D341Med (cell line): ENCODE measurements at regions not wholly inside any gene's neighbourhood (a gene's known extent, or its start where the extent isn't known, plus 50 kb on each side); places are given as distances from the start of the nearest gene placed in this dataset.
"Not testable (repeated sequence)": the region's sequence is repeated elsewhere in the genome, so short reads cannot be mapped to it uniquely, and the experiment has no call there.

Experiments
- DNase-seq: peaks from one replicate; pipeline ENCODE4 v3.0.0; 2012; ENCODE audit warnings: low spot score

DNA sequence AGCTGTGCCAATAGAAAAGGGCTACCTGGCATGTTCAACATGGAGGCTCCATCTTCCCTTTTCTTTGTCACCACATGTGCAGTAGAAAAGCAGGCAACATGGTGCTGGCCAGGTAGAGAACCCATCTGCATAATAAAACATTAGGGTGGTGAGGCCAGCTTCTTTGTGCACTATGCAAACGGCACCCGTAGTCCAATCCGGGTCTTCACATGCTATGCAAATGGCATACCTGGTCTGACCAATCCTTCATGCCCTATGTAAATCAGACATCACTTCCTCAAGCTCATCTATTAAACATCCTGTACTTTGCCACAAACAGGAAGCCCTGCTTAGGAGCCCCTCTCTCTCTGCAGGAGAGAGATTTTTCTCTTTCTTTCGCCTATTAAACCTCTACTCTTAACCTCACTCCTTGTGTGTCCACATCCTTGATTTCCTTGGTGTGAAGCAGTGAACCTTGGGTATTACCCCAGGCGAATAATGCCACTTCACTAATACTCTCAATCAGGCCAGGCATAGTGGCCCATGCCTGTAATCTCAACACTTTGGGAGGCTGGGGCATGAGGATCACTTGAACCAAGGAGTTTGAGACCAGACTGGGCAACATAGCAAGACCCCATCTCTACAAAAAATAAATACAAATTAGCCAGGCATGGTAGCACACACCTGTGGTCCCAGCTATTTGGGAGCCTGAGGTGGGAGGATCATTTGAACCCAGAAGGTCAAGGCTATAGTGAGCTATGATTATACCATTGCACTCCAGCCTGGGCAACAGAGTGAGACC lies 111.3 kb upstream of the MRI1 start:
- no peak for DNase-seq

DNA sequence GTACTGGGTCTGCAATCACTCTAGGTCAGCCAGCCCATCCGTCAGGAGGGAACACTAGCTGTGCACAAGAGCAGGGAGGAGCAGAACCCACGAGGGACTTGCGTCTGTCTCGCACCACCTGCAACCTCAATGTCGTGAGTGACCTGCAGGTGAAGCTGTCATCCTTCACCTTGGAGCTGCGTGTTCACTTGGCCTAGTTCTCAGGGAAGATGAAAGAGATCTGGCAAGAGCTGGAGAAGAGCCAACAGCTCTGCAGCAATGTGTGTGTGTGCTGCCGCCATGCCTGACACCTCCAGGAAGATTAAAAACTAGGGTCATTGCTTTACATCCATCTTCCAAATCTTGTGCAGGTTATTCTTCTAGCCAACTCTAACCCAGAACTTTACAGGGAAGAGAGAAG lies 117.6 kb upstream of the MRI1 start:
- no peak for DNase-seq

DNA sequence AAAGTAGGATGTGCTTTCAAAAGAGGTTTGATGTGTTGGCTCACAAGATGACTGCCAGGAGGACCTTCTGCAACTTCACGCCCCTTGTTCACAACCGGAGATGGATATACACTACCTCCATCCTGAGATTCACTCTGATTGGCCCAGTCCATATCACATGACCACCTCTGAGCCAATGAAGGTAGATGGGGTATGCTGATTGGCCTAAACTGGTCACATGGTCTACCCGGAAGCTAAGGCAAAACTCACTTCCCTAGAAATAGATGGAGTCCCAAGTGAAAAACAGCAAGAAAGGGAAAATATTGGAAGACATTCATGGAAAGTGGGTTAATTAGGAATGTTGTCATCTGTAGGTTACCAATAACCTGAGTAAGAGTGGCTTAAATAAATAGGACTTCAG lies 119.7 kb upstream of the MRI1 start:
- no peak for DNase-seq

DNA sequence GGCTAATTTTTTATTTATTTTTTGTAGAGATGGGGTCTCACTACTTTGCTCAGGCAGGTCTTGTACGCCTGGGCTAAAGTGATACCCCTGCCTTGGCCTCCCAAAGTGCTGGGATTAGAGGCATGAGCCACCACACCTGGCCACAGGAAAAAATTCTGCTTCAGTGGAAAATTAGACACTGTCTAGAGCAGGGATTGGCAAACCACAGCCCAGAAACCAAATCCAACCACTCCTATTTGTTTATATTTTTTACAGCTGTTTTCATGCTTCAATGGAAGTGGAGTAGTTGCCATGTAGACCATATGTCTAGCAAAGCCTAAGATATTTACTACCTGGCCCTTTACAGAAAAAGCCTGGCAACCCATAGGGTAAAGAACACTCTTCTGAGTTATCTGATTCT lies 123.7 kb upstream of the MRI1 start:
- no peak for DNase-seq

DNA sequence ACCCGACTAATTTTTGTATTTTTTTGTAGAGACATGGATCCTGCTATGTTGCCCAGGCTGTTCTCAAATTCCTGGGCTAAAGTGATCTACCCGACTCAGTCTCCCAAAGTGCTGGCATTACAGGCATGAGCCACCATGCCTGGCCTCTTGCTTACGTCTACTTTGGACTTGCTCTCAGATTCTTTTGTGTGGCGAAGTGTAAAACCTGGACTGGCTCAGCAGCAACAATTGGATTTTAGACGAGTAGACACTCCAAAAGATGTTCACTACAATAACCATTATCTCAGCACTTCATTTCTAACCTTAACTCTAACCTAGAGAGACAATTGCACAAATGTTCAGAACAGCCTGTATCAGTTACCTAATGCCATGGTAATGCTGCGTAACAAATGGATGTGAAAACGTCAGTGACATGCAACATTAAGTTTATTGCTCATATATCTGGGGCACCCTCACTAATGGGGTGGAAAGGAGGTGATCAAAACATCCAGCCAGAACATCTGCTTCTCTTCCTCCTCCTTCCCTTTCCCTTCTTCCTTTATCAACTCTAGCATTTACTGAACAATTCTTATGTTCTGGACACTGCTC lies 124.9 kb upstream of the MRI1 start:
- no peak for DNase-seq

DNA sequence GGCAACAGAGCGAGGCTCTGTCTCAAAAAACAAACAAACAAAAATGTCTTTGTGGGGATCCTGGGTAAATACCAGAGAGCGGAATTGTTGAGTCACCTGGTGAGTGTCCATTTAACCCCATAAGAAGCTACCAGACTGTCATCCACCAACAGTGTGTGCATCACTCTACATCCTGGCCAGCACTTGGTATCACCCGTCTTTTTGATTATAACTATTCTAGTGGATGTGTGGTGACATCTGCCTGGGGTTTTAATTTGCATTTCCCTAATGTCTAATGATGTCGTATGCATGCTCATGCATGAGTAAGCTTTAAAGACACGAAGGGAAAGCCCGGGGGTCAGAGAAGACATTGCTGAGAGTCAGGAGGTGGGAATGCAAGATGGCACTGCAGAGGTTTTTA lies 126.7 kb upstream of the MRI1 start:
- no peak for DNase-seq

DNA sequence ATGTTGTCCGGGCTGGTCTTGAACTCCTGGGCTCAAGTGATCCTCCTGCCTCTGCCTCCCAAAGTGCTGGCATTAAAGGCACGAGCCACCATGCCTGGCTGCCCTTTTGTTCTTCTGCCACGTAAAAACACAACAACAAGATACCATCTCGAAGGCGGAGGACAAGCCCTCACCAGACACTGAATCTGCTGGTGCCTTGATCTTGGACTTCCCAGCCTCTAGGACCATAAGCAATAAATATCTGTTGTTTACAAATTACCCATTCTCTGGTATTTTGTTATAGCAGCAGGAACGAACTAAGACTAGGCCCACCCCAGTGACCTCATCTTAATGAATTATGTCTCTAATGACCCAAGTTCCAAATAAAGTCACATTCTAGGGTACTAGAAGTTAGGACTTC lies 128.4 kb upstream of the CACNA1A start:
- DNase-seq: no peak

DNA sequence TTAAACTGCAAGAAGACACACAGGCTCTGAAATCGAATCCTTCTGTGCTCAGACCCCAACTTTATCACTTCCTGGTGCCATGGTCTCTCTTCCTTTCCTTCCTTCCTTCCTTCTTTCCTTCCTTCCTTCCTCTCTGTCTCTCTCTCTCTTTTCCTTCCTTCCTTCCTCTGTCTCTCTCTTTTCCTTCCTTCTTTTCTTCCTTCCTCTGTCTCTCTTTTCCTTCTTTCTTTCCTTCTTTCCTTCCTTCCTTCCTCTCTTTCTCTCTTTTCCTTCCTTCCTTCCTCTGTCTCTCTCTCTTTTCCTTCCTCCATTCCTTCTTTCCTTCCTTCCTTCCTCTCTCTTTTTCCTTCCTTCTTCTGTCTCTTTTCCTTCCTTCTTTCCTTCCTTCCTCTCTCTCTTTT lies 127.2 kb upstream of the CACNA1A start:
- DNase-seq: no peak

DNA sequence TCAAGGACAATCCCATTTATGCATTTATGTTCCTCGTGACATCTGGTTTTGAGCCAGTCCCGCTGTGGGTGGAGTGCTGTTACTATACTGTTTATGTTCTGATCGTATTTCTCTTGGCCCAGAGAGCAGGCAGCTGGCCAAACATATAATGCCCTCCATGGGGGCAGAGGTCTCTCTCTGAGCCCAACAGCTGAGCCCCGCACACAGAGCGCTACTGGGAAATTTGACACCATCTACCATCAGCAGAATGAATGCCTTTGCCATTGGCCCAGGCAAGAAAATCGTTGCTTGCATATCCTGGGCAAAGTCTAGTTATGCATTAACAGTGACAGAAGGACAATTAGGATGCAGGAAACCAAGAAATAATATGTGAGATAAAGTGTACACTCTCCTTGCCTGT lies 126.8 kb upstream of the CACNA1A start:
- DNase-seq: no peak

DNA sequence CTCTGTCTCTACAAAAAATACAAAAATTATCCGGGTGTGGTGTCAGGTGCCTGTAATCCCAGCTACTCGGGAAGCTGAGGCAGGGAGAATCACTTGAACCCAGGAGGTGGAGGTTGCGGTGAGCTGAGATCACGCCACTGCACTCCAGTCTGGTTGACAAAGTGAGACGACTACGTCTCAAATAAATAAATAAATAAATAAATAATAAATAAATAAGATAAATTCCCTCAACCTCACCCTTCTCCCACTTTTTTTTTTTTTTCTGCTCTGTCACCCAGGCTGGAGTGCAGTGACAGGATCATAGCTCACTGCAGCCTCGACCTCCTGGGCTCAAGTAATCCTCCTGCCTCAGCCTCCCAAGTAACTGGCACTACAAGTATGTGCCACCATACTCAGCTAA lies 125.9 kb upstream of the CACNA1A start:
- not testable (repeated sequence) for DNase-seq

DNA sequence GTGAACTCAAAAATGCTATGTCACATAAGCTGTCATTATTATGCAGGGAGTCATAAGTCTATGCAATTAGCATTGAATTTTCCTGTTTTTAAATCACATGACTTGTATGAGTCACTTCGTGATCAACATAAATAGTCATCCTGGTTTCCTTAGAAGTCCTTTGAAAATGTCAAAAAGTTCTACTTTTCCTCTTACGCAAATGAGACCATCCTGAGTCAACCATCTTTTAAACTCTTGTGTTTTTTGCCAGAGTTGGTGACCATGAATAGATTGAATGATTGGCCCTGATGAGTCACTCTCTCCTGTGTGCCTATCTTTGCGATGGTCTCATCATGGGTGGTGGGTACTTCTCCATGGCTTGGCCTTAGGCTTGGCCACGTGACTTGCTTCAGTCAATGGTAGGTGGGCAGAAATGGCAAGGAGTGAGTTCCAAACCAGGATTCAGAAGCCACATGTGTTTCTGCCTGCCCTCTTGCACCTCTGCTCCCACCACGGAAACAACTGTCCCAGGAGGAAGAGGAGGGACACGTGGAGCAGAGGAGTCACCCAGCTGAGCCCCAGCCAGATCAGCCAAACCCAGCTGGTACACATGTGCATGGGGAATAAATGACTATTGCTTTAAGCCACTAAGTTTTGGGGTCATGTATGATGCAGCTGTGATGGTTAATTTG lies 123.5 kb upstream of the CACNA1A start:
- DNase-seq: no peak

DNA sequence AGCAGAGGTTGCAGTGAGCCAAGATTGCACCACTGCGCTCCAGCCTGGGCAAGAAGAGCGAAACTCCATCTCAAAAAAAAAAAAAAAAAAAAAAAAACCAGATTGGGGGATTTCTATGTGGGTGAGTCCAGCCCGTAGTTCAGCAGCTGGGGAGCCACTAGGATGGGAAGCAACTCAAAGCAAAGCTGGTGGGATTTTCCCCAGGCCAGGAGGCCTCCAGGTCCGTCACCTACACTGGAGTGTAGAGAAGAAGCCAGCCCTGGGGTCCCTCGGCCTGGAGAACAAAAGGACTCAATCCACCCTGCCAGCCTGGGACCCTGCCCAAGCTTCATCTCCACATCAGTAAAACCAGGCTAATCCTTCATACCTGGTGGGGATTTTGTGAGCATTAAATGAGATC lies 121.3 kb upstream of the CACNA1A start:
- DNase-seq: no peak

DNA sequence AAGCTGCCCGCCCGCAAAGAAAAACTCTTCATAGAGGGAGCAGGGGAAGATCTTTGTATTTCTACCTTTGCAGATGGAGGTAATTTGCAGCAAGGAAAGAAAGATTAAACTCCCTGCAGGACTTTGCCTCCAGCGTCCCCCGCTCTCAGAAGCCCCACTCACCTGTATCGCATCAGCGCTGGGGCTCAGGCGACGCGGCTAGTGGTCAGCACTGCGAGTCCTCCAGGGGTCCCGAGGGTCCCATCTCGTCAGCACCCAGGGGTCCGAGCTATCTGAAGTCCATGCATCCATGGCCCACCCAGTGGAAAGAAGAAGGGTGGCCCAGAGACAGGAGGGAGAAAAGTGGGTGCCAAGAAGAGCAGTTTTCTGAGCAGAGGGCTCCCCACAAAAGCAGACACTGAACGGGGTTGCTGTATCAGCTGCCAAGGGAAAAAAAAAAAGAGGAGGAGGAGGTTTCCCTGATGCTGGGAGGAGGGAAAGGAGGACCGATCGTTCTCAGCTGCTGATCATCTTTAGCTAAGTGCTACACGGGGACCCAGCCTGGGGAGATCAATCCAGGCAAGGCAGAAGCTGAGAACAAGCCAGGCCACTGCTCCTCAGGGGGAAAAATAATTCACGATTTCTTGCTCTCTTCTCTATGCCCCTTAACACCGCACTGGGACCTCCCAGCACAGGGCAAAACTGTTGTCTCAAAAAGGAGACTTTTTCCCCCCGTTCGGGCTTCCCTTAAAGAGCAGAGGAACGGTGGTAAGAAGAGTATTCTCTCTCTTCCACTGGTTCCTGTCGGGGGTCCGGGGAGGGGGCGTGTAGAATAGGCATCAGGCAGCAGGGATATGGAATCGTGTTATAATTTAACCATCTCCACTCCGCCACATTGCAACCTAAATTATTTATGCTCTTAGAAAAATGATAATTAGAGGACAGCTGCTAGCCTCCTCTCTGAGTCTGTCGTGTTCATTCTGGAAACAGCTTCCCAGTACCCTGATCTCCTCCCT lies 117.7 kb upstream of the CACNA1A start:
- DNase-seq: no peak

DNA sequence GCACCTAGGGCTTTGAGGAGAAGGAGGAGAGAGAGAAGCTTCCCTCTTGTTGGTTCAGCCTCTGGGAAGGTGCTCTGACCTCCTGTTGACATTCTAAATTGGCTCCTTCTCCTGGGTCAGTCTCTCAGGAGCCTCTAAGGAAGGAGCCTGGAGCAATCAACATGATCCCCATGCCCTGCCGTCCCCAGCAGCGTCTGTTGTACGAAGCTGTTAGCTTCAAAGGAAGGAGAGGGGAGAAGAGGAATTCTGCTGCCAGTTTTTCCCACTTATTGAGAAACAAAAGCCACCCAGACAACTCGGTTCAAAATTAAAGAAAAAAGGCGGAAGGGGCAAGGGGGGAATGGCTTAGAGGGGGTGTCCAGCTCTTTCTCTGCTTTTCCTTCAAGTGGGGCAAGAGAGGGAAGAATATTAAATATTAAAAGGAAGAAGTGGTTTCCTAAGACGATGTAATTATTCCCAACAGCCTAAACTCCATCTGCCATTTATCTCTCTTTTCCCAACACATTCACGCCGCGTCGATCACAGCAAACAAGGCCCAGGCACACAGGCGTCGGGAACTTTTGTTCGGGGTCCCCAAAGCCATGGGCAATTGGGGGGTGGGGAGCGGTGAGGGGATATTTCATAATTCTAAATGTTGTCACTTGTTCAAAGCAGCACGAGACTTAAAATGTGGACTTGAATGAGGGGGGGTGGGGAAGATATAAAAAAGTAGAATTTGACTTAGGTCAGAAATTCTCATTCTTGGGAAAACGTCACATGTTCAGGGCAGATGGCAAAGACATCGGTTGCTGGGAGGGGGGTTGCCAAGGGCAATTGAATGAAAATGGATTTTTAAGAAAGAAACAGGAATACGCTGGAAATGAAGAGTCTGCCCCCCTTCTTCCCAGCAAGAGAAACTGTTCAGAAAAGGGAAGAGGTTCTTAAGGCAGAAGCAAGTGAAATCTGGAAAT lies 116.8 kb upstream of the CACNA1A start:
- DNase-seq: no peak

DNA sequence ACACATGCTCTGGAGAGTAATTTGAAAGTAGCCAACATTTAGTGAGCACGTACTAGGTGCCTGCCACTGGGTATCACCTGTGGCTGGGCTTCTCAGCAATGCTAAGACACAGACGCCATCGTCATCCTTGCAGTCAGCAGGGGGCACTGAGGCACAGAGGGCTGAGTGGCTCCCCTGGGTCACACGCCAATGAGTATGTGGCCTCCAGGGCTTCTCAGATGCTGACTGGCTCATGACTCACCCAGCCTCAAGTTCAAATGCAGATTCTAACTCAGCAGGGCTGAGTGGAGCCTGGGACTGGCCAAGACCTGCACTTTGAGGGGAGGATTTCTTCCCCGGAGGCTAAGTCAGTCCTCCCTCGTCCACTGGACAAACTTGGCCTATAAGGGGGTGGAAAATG lies 115.1 kb upstream of the CACNA1A start:
- no peak for DNase-seq

DNA sequence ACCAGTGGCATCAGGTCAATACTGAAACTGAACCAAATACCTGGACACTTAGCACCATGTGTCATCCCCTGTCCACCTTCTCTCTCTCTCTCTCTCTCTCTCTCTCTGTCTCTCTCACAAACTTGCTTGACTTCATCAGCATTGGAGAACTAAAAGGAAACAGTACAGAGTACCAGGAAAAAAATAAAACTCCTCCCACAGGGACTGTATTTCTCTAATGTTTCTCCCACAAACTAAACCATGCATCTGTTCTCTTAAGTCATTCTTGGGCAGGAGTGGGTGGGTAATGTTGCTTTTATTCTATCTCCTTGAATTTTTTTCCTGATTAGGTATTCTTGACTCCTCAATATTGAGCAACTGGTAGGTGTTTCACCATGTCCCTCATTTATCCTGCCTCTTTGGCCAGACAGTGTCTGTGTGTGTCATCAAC lies 112.9 kb upstream of the CACNA1A start:
- no peak for DNase-seq

DNA sequence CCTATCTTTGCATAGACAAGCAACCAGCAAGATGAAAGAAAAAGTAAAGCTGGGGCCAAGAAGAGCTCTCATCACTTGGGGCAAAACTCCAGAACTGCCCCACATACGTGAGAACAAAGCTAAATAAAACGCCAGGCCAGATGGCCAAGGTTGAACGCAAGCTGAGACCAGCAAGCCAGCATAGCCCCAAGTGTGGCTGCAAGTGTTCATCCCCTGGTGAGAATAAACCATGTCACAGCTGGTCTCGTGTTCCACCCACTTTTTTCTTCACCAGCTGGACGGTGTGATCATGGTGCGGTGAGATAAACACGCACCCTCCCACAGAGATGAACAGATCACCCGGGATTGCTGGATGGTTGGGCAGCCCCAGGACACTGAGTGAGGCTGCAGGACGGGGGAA lies 109.6 kb upstream of the CACNA1A start:
- no peak for DNase-seq

DNA sequence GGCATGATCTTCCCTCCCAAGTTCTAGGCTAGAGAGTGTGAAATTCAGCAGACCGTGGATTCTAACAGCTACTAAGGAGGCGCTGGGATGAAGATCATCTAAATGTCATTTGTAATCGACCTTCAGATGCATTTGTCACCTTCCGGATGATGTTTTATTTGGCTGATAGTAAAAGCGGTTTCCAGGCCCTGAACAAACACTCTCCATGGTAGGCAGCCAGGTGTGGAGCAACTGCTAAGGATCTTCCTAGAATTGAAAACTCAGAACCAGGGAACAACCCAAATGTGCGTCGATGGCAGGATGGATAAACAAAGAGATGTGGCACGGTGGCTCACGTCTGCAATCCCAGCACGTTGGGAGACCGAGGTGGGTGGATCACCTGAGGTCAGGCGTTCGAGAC lies 107.2 kb upstream of the CACNA1A start:
- no peak for DNase-seq

DNA sequence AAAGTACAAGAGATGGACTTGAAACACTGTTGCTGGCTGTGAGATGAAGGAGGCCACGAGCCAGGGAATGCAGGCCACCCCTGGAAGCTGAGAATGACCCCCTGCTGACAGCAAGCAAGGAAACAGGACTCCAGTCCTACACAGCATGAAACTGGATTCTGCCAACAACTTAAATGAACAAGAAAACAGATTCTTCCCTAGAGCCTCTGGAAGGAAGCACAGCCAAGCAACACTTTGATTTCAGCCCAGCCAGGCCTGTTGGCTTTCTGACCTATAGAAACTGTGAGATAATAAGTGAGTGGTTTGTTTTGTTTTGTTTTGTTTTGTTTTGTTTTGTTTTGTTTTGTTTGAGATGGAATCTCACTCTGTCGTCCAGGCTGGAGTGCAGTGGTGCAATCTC lies 105.3 kb upstream of the CACNA1A start:
- no peak for DNase-seq

DNA sequence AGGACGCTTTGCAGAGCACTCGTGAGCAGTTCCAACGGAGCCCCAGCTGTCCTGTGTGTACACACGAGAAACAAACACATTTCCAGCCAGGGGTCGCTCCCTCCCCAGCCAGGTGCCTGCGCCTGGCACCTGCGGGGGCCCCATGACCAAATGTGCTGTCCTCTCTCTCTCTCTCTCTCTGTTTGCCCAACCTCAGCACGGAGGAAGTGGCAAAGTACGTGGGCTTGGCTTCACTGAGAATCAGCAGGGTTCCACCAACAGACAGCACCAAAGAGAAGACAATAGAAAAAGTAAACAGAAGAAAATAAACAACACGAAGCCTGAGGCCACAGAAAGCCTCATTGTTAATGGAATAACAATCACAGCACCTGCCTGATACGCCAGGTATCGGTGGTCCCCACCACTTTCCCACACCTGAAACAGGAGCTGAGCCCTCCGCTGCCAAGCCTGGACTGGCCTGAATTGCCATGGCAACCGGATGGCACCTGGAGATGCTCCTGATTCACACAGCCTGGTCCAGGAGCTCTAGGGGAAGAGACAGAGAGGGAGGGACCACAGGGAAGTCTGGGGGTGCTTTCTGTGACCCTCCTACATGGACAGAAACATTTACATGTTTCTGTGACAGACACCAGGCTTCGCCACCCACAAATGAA lies 103.9 kb upstream of the CACNA1A start:
- no peak for DNase-seq

DNA sequence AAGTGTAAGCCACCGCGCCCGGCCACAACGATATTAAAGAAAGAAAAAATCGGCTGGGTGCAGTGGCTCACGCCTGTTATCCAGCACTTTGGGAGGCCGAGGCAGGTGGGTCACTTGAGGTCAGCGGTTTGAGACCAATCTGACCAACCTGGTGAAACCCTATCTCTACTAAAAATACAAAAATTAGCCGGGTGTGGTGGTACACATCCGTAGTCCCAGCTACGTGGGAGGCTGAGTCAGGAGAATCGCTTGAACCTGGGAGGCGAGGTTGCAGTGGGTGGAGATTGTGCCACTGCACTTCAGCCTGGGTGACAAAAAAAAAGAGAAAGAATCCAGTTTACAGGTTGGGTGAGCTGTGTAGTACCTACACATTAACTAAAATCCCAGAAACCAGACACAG lies 99.9 kb upstream of the CACNA1A start:
- DNase-seq: no peak
